HG02973 (cell line): ENCODE measurements at regions not wholly inside any gene's neighbourhood (a gene's known extent, or its start where the extent isn't known, plus 50 kb on each side); places are given as distances from the start of the nearest gene placed in this dataset.

Experiments
- ATAC-seq: cut with Tn5 transposase; IDR thresholded peaks from one replicate; pipeline ENCODE4 v1.9.1; 2021; ENCODE audit warnings: moderate library complexity; ENCODE audit not compliant: unreplicated experiment

DNA sequence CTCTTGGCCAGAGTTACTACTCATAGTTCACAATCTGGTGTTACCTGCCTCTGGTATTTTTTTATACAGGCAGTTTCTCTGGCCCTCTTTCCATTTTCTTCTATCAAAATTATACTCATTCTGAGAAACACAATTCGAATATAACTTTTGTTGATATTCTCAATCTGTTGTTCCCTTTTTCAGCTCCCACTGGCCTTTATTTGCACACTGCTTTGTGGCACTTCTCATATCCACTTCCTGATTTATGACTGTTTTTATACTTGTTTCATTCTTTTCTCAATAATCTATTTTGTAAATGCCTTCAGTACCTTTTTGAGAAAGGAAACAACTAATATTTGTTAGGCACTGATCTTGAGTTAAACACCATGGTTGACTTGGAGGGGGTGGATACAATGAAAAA is 93.8 kb upstream of the HDAC9 start:
- ATAC-seq, result no peak

DNA sequence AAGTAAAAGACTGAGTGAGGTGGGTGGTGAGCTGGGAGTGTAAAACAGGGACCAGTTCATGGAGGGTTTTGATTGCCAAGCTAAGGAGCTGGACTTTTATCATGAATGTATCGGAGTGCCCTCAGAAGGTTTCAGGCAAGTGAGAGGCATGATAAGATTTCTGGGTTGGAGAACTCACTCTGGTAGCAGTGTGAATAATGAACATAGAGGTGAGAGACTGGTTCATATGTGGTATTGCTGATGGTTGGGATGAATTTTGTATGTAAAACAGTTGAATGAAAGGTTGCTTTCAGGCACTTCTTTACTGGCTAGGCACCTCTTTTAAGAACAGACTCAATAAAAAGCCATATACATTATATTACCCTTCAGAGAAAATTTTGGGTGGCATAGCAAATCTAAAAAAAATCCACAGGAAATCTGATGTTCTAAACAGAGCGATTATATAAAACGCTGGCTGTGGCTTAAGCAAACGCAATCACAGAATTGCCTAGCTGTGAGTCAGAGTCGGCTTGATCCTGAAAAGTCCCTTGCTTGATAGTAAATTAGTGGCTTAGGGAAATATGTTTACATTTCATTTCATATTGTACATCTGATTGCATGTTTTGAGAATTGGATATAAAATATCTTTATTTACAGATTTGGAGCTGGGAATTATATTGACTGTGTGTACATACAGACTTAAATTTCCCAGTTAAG is 92.9 kb upstream of the HDAC9 start:
- no peak for ATAC-seq

DNA sequence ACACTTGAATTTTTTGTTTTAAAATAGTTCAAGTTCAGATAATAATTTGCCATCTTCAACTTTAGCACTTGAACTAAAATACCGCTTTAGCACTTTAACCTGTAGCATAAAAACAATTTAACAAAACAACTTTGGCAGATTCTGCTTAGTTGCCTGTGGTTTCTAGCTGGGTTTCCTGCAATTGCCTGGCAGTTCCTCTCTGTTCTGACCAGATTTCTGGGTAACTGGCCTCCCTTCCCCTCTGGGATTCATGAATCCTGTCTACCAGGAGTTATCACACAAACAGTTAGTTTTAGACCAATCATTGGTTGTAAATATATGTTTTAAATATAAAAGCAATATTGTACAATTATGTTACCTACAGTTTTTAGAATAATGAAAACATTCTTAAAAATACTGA is 89.8 kb upstream of the HDAC9 start:
- ATAC-seq, result no peak

DNA sequence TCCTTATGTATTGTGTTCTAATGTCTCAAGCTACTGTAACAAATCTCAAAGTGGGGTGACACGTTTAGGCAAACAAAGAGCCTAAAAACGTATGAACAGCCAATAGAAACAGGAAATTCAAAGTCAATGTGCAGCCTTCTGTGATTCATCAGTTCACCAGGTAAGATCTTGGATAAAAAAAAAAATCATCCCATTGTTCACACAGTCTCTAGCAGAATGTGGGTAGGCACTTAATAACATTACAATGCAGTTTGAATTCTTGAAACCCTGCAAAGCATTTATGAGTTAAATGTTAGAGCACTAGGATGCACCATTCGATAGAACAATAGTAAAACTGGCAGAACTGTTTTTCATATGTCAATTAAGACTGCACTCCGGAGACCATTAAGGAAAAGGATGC is 88.2 kb upstream of the HDAC9 start:
- ATAC-seq, result no peak

DNA sequence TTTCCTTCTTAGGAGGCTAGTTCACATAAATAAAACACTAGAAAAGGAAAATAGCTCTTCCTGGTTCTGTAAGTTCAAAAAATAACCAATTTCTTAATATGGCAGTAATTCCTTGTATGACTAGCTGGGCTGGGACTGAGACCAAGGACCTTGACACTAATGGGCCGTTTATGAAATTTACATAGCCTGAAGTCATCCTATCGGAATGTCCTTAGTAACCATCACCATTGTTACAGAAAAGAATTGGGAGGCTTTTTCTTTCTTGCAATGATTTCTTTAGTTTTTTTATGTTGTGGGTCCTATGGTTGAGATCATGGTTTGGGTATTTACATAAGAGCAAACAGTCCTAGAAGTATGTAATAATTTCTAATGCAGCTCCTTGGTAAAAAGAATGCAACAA is 87.1 kb upstream of the HDAC9 start:
- no peak for ATAC-seq

DNA sequence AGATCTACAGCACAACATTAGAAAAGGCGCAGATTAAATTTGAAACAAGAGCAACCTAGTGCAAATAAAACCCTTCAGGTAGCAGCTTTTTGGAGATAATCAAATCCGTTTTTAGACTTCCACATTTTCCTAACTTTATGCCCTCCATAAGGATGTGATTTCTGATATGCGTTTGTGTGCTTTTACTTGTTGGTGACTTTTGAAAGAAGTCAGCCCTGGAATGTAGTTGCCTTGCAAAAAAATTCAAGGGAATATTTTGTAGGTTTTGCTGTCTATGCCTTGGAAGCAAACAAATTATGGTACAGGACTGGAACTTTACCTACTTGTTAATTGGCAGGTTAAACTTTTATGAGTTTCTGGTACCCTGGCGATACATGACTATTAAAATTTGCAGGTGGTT is 86.7 kb upstream of the HDAC9 start:
- ATAC-seq, result no peak

DNA sequence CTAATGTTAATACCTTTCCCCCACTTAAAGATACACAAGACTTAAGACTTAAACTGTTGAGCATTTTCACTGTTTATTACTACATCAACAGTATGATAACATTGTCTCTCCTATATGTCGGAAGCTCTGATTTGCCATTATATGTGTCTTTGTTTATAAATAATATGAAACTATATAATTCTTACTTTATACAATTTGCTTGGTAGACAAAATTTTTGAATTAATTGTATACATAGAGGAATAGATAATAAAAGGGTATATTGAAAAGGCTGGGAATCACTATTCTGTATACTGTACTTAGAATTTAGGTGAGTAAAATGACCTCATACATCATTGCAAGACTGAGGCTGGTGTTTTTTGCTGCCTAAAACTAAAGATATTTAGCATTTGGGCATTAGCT is 82.1 kb upstream of the HDAC9 start:
- no peak for ATAC-seq

DNA sequence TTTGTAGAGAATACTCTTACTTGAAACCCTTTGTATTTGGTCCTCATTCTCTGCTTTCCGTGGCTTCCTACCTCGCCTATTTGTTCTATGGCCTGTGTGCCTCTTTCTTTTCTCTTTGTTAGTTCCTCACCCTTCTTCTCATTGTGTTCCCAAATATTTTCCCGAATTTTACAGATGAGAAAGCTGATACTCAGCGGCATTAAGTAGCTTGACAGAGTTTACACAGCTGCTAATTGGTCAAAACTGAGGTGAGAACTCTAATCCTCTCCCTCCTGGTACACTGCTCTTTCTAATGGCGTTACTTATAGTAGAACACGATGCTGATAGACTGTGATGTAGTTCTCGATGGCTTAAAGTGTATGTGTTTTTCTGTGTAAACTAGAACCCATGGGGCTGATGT is 80.7 kb upstream of the HDAC9 start:
- no peak for ATAC-seq

DNA sequence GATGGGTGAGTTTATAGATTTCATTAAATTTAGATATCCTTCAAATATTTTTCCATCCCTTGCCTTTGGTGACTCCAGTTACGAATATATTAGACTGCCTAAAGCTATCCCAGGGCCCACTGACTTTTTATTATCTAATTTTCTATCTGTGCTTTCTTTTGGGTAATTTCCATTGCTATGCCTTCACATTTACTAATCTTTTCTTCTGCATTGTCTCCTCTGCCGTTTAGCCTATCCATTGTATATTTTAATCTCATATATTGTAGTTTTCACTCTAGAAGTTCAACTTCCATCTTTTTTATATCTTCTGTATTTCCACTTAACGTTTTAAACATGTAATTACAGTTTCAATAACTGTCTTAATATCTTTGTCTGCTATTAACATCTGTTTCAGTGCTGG is 78.6 kb upstream of the HDAC9 start:
- no peak for ATAC-seq

DNA sequence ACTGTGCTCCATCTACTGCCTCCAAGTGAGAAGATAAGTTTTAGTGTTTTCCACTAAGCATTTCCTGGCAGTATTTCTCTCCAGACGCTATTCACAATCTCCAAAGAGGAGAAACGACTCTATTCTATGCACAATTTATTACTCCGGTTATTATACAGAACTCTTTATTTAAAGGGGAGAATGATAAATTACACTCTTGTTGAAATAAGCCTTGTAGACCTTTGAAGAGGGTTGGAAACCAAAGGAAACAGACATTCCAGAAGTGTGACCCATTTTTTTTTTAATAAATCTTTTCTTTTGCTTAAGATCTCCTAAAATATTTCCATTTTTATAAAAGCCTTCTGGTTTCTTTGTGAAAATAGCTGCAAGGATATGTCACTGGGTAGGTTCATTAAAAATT is 76.1 kb upstream of the HDAC9 start:
- no peak for ATAC-seq

DNA sequence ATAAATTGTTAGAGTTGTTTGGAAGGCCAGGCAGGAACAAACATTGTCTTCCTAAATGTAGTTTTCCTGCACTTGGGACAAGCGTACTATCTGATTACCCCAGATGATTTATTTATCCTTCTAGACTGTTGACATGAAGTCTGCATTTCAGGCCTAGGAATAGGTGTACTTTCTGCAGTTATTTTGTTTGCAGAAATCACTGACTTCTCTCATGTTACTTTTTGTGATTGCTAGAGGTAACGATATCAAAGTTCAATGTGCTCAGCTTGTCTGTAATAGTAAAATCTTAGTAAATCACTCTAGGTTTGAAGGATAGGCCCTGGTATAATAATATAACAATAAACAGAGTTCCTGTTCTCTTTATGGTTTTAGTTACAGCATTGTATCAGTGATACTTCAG is 75.4 kb upstream of the HDAC9 start:
- no peak for ATAC-seq

DNA sequence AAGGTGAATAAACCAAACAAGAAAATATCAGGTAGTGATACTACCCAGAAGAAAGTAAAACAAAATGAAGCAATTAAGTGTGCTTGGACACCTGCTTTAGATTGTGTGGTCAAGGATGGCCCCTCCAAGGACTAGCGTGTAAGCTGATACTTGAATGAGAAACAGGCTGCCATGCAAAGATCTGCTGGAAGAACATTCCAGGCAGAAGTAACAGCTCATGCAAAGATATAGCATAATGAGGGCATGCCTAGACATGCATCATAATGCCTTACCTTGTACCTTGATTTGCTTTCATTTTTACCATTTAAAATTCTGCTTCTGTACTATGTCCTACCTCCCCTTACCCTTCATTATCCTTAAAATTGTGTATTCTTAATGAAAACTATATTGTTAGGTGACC is 74.8 kb upstream of the HDAC9 start:
- ATAC-seq, result no peak

DNA sequence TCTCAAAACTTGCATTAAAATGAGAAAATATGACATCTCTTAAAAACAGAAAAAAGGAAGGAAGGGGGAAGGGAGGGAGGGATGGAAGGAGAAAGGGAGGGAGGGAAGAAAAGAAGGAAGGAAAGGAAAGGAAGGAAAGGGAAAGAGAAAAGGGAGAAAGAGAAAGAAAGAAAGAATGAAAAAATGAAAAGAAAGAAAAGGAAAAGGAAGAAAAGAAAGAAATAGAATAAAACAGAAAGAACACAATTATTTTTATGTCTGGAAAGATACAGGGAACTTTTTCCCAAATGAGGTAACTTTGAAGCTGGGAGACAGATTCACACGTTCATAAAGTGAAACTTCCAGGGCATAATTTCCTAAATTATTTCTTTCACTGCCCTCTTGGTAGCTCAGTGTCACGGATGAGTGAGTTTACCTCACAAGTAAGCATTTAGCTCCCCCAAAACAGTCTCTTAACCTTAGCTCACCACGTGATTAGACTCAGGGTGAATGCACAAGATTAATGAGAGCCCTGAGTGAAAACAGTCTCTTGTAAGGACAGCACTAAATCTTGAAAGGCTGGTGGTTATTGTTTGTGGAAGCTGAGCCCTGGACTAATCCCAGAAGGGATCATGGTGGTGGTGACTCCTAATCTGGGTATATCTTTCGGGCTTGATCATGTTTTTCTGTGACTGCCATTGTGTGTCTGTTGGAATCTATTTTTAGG is 74.1 kb upstream of the HDAC9 start:
- ATAC-seq, result no peak

DNA sequence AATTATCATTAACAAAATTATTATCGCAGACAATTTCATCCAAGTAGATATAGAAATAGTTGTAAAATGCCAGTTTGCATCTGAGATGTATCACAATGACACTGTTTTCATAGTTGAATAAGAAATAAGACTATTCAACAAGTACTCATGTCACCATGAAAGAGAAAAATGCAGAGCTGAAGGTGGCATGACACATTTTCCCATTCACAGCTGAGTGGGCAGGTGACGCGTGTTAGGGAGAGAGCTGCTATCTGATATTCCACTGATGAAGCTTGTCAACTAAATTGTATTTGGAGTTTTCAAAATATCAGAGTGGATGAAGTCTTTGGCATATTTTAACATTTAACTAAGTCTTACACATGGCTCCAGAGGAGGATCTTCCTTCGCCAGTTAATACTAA is 70.3 kb upstream of the HDAC9 start:
- no peak for ATAC-seq

DNA sequence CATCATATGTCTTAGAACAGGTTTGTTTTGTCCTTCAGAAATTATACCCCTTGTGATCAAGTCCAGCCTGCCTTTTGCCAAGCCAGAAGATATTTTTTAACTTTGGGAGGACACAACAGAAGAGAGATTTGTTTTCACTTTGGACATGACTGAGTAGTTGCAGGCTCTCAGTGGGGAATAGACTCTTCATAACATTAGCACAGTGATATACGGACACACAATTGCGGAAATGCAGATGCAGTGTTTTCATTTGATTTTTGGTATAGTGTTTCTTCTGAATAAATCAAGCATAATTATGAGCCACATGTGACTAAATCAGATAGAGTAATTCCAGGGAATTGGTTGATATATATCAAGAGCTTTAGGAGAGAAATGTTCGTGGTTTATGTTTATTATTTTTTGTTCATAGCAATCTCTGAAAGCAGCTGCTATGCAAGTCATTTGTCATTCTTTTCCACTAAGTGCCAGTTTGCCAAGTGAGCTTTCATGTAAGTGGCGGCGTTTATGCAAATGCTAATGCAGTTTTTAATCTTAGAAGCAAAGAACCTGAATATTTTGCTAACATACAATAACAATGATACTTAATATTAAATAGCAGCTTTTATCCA is 69.6 kb upstream of the HDAC9 start:
- no peak for ATAC-seq

DNA sequence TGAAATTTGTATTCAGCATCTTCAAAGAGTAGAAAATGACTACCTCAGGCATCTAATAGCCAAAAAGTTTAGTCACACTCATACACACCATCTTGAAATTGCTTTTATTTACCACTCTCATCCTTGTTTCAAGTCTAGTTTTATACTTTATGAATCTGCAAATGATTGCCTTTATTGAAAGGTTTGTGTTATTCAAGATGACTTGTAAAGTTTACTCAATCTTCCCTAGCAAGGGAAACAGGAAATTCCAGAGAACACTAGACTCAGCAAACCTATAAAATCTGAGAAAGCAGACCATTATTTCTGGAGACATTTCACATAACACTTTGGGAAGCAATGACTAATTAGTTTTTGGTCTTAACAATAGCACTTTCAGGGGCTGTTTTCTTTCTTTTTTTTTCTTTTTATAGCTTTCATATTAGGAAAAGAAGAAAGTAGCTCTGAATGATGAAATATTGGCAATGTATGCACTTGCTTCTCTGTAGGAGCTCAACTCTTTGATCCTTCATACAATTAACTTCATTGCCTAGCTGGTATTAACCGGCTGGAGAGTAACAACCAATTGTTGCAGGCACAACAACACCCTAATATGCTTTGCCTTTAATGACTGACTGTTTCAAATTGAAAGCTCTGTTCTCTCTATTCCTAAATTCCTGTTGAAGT is 68.9 kb upstream of the HDAC9 start:
- no peak for ATAC-seq

DNA sequence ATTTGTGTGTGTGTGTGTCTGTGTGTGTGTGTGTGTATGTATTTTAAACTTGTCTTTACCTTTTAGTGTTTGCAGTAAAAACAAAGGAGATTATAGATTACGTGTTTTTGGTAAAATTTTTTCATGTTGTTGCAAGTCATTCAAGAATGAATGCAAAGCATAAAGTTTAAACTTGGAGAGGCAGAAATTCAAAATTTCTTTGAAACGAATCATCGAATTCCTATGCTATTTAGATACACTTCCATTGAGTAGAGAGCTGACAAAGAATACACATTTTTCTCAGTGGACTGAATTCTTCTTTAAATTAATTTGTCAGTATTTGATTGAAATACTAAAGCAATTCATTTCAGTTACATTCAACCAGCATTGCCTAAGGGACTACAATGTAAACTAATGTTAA is 66.0 kb upstream of the HDAC9 start:
- ATAC-seq, result no peak

DNA sequence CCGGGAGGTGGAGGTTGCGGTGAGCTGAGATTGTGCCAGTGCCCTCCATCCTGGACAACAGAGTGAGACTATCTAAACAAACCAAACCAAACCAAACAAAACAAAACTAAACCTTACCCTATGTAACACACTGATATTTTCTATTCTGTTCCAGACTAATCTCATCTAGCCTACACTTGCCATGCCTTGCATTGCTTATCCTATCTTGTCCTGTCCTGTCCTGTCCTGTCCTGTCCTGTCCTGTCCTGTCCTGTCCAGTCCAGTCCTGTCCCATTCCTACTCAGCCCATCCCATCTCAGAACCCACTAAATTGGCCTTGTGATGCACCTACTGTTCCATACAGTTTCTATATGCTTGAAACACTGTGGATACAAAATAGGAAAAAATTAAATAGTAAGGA is 64.7 kb upstream of the HDAC9 start:
- no peak for ATAC-seq

DNA sequence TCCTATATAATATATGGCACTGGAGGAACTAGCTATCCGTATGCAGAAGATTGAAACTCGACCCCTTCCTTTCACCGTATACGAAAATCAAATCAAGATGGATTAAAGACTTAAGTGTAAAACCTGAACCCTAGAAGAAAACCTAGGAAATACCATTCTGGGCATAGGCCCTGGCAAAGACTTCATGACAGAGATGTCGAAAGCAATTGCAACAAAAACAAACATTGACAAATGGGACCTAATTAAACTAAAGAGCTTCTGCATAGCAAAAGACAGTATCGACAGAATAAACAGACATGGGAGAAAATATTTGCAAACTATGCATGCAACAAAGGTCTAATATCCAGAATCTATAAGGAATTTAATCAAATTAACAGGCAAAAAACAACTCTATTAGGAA is 61.4 kb upstream of the HDAC9 start:
- ATAC-seq, result no peak

DNA sequence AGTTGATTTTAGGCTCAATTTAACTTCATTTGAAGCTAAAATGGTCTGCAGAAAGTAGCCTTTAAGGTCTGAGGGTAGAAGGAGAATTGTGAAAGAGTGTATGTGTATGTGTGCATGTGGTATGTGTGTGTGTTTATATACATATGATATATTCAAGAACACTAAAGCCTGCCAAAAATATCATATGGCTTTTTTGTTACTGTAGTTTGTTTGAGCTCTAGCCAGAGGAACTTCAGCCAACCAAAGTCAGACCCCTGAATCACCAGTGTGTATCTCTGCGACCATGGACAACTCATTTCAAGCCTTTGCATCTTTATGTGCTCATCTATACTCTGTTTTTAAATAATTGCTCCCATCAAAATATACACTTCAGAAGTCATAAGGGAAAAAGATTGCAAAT is 58.4 kb upstream of the HDAC9 start:
- no peak for ATAC-seq

DNA sequence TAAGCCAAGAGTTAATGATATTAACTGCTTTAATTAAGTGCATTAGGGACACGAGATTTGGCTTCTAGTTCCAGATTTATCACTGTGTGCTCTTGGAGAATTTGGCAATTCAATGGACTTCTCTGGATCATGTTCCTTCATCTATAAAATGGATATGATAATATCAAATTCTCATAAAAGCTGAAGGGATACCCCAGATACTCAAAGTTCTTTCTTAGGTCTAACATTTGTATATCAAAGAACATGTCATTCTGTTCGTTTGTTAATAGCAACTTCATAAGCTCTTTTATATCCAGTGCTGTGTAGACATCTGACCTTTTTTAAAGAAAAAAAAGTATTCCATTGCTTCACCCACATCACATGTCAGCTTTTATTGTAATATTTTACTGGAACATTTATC is 54.6 kb upstream of the HDAC9 start:
- ATAC-seq, result no peak

DNA sequence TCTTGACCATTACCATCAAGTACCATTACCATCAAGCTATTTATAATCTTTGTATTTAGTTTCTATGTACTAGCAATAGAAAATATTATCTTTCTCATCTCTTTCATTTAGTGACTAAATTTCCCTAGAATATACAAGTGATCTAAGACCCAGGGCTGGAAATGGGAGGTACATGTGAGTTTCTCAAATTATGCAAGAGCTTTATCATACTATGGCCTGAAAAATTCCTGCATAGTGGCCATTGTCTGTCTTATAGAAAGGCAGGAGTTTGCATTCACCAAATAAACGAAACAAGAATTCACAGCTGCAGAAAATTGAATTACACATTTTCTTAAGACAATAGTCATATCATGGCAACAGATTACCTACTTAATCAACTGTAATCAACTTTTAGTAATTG is 50.7 kb upstream of the HDAC9 start:
- ATAC-seq, result no peak
